ENCODE measurements at regions not wholly inside any gene's neighbourhood (a gene's known extent, or its start where the extent isn't known, plus 50 kb on each side); places are given as distances from the start of the nearest gene placed in this dataset.

DNA sequence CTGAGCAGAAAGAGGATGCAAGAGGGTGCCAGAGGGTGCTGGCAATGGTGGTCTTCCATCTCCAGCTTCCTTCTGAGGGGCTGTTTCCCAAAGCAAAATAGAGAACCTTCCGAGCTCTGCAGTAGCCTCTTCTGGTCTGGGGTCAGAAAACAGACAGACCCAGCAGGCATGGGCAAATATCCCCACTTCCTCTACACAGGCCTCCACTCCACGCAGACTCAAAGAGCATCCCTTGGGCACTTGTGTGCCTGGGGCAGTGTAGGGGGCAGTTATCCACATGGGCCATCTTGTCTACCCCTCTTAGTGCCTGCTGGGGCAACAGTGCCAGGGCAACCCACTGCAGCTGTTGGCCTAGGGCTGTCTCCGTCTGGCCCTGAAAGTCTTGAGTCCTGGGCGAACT lies 231.9 kb downstream of the TTC8 start:
- no peak overlapping the region for H3K27ac ChIP-seq (ENCODE audit: low read depth, low read length)
- Mint-ChIP-seq H3K4me3 (ENCODE audit: unreplicated experiment) (no peak overlapping the region), H3K4me1 (ENCODE audit: low read depth, unreplicated experiment) (no peaks in the 10 kb centered on the region), H3K27ac (ENCODE audit: unreplicated experiment) (no peak overlapping the region), H3K36me3 (ENCODE audit: low read depth, unreplicated experiment) (no peaks in the 10 kb centered on the region), H3K27me3 (ENCODE audit: low read depth, unreplicated experiment) (no peaks in the 10 kb centered on the region), H3K9me3 (ENCODE audit: unreplicated experiment) (peaks cover 8% of the 10 kb centered on the region)
- H2AFZ ChIP-seq (ENCODE audit: low read depth, low read length), result no peak overlapping the region
- no peaks in the 10 kb centered on the region for H3K9me3 ChIP-seq (ENCODE audit: insufficient read depth, low read depth, low read length)
- no peaks in the 10 kb centered on the region for H4K20me1 ChIP-seq (ENCODE audit: insufficient read depth, low read length)
- no peak overlapping the region for H3K4me2 ChIP-seq (ENCODE audit: low read length)
- no peak overlapping the region for H3K4me3 ChIP-seq (ENCODE audit: insufficient read depth, low read depth, low read length)
- FAIRE-seq (no peak), DNase-seq (ENCODE audit: low read depth) (no peak)
- no peaks in the 10 kb centered on the region for H3K27me3 ChIP-seq (ENCODE audit: insufficient read depth, low read length)
- no peaks in the 10 kb centered on the region for H3K79me2 ChIP-seq (ENCODE audit: insufficient read depth, low read length)
- no peaks in the 10 kb centered on the region for H3K36me3 ChIP-seq (ENCODE audit: insufficient read depth, low read length)
- no peak overlapping the region for H3K9ac ChIP-seq (ENCODE audit: low read length)
- TF ChIP-seq, protein P1, sequence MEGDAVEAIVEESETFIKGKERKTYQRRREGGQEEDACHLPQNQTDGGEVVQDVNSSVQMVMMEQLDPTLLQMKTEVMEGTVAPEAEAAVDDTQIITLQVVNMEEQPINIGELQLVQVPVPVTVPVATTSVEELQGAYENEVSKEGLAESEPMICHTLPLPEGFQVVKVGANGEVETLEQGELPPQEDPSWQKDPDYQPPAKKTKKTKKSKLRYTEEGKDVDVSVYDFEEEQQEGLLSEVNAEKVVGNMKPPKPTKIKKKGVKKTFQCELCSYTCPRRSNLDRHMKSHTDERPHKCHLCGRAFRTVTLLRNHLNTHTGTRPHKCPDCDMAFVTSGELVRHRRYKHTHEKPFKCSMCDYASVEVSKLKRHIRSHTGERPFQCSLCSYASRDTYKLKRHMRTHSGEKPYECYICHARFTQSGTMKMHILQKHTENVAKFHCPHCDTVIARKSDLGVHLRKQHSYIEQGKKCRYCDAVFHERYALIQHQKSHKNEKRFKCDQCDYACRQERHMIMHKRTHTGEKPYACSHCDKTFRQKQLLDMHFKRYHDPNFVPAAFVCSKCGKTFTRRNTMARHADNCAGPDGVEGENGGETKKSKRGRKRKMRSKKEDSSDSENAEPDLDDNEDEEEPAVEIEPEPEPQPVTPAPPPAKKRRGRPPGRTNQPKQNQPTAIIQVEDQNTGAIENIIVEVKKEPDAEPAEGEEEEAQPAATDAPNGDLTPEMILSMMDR (IDR thresholded peaks at IDR 0.05; ENCODE audit: insufficient read depth, low read depth, low read length), result no peak
- no peak for TF ChIP-seq EZH2 (IDR thresholded peaks at IDR 0.05; ENCODE audit: insufficient read depth, low read length)
- no peaks in the 10 kb centered on the region for H3K4me1 ChIP-seq (ENCODE audit: insufficient read depth, low read length)

DNA sequence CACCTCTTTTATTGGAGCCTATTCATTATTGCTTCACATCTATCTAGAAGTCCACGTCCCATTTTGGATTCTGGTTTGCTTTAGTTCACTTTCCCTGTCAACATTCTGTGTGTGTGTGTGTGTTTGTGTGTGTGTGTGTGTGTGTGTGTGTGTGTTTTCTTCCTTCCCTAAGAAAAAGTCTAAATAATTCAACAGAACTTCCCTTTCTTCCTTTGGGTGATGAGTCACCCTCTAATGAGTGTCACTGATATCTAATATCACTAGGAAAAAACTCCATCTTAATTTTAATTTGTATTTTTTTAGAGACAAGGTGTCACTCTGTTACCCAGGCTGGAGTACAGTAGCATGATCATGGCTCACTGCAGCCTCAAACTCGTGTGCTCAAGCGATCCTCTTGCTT lies 234.2 kb downstream of the TTC8 start:
- Histone ChIP-seq H3K4me3 (ENCODE audit: insufficient read depth, low read depth, low read length) (no peak overlapping the region), H3K4me1 (ENCODE audit: insufficient read depth, low read length) (no peaks in the 10 kb centered on the region), H3K27me3 (ENCODE audit: insufficient read depth, low read length) (no peaks in the 10 kb centered on the region), H3K27ac (ENCODE audit: low read depth, low read length) (no peak overlapping the region), H2AFZ (ENCODE audit: low read depth, low read length) (no peak overlapping the region), H3K36me3 (ENCODE audit: insufficient read depth, low read length) (no peaks in the 10 kb centered on the region), H3K4me2 (ENCODE audit: low read length) (no peak overlapping the region), H3K79me2 (ENCODE audit: insufficient read depth, low read length) (no peaks in the 10 kb centered on the region), H3K9me3 (ENCODE audit: insufficient read depth, low read depth, low read length) (no peaks in the 10 kb centered on the region), H4K20me1 (ENCODE audit: insufficient read depth, low read length) (no peaks in the 10 kb centered on the region), H3K9ac (ENCODE audit: low read length) (no peak overlapping the region)
- Mint-ChIP-seq H3K9me3 (ENCODE audit: unreplicated experiment) (peaks cover 4% of the 10 kb centered on the region), H3K27ac (ENCODE audit: unreplicated experiment) (no peak overlapping the region), H3K4me3 (ENCODE audit: unreplicated experiment) (no peak overlapping the region), H3K36me3 (ENCODE audit: low read depth, unreplicated experiment) (no peaks in the 10 kb centered on the region), H3K4me1 (ENCODE audit: low read depth, unreplicated experiment) (peaks cover 2% of the 10 kb centered on the region), H3K27me3 (ENCODE audit: low read depth, unreplicated experiment) (peaks cover 4% of the 10 kb centered on the region)
- FAIRE-seq, result no peak
- no peak for DNase-seq (ENCODE audit: low read depth)
- TF ChIP-seq, protein P1 (IDR thresholded peaks at IDR 0.05; ENCODE audit: insufficient read depth, low read depth, low read length), result no peak
- no peak for TF ChIP-seq EZH2 (IDR thresholded peaks at IDR 0.05; ENCODE audit: insufficient read depth, low read length)

DNA sequence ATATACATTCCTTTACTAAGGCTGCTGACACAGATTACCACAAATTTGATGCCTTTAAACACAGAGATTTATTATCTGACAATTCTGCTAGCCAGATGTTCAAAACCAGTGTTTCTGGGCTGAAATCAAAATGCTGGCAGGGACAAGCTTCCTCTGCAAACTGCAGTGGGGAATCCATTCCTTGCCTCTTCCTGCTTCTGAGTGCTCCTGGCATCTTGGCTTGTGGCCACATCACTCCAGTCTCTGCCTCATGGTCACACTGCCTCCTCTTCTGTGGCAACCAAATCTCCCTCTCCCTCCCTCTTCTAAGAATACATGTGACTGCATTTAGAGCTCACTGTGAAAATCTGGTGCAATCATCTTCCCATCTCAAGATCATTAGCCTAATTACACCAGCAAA lies 235.7 kb downstream of the TTC8 start:
- Histone ChIP-seq H3K36me3 (ENCODE audit: insufficient read depth, low read length) (no peaks in the 10 kb centered on the region), H3K9ac (ENCODE audit: low read length) (no peak overlapping the region), H3K9me3 (ENCODE audit: insufficient read depth, low read depth, low read length) (no peaks in the 10 kb centered on the region), H3K27ac (ENCODE audit: low read depth, low read length) (no peak overlapping the region), H3K4me3 (ENCODE audit: insufficient read depth, low read depth, low read length) (no peak overlapping the region), H2AFZ (ENCODE audit: low read depth, low read length) (no peak overlapping the region), H3K4me2 (ENCODE audit: low read length) (no peak overlapping the region), H3K4me1 (ENCODE audit: insufficient read depth, low read length) (no peaks in the 10 kb centered on the region), H3K79me2 (ENCODE audit: insufficient read depth, low read length) (no peaks in the 10 kb centered on the region), H3K27me3 (ENCODE audit: insufficient read depth, low read length) (no peaks in the 10 kb centered on the region), H4K20me1 (ENCODE audit: insufficient read depth, low read length) (no peaks in the 10 kb centered on the region)
- Mint-ChIP-seq H3K27ac (ENCODE audit: unreplicated experiment) (no peak overlapping the region), H3K36me3 (ENCODE audit: low read depth, unreplicated experiment) (no peaks in the 10 kb centered on the region), H3K27me3 (ENCODE audit: low read depth, unreplicated experiment) (peaks cover 4% of the 10 kb centered on the region), H3K4me1 (ENCODE audit: low read depth, unreplicated experiment) (peaks cover 2% of the 10 kb centered on the region), H3K4me3 (ENCODE audit: unreplicated experiment) (no peak overlapping the region), H3K9me3 (ENCODE audit: unreplicated experiment) (peaks cover 4% of the 10 kb centered on the region)
- DNase-seq (ENCODE audit: low read depth) (no peak), FAIRE-seq (no peak)
- no peak for TF ChIP-seq EZH2 (IDR thresholded peaks at IDR 0.05; ENCODE audit: insufficient read depth, low read length)
- TF ChIP-seq, protein P1 (IDR thresholded peaks at IDR 0.05; ENCODE audit: insufficient read depth, low read depth, low read length), result no peak

Measured in astrocyte (in vitro differentiated cells and primary cell).